Astrocyte of the spinal cord (primary cell): ENCODE measurements at regions not wholly inside any gene's neighbourhood (a gene's known extent, or its start where the extent isn't known, plus 50 kb on each side); places are given as distances from the start of the nearest gene placed in this dataset.

Experiments
- DNase-seq: peaks from one replicate; pipeline ENCODE4 v3.0.0; 2011; ENCODE audit warnings: low read depth, low spot score
- H3K4me3 ChIP-seq: 2 replicates; pipeline ENCODE4 v1.5.1; 2011; ENCODE audit warnings: low read depth, mild to moderate bottlenecking, low read length, moderate library complexity
- in situ Hi-C: cut with HindIII; loops from 2 replicates; pipeline ENCODE4 v1.10.0; 2017; ENCODE audit warnings: low sequenced_read_pairs
- TF ChIP-seq, protein P1 (sequence below): IDR thresholded peaks from 2 replicates; pipeline ENCODE4 v1.5.1; 2012; ENCODE audit warnings: low read depth, mild to moderate bottlenecking, low read length, inconsistent platforms

DNA sequence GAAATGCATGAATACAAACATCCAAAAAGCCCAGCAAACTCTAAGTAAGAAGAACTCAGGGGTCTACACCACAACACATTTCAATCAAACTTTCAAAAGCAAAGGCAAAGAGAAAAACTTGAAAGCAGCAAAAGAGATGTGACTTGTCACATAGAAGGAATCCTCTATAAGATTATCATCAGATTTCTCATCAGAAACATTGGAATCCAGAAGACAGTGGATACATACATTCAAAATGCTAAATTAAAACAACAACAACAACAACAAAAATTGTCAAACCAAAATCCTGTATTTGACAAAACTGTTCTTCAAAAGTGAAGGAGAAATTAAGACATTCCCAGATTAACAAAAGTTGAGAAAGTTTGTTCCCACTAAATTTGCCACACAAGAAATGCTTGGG lies 362.7 kb downstream of the ZNF608 start:
- in situ Hi-C loops: no loop called here
- TF ChIP-seq, protein P1, sequence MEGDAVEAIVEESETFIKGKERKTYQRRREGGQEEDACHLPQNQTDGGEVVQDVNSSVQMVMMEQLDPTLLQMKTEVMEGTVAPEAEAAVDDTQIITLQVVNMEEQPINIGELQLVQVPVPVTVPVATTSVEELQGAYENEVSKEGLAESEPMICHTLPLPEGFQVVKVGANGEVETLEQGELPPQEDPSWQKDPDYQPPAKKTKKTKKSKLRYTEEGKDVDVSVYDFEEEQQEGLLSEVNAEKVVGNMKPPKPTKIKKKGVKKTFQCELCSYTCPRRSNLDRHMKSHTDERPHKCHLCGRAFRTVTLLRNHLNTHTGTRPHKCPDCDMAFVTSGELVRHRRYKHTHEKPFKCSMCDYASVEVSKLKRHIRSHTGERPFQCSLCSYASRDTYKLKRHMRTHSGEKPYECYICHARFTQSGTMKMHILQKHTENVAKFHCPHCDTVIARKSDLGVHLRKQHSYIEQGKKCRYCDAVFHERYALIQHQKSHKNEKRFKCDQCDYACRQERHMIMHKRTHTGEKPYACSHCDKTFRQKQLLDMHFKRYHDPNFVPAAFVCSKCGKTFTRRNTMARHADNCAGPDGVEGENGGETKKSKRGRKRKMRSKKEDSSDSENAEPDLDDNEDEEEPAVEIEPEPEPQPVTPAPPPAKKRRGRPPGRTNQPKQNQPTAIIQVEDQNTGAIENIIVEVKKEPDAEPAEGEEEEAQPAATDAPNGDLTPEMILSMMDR: no peak
- no peak overlapping the region for H3K4me3 ChIP-seq
- DNase-seq: no peak

DNA sequence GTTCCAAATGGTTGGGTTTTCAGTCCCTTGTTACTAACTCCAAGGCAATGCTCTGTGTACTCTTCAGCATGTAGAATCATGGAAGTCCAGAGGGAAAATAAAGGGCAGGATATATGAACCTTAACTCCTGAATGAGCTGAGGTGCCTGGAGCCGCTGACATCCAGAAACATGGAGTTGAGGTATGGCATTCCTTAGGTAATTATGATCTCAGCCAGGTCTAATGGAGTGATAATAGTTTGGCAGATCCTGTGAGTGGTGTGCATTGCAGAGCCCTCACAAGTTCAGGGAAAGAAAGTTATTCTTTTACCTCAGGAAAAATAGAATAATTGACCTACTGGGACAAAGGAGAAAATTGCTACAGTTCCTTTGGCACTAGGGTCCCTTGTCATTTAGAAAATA lies 369.1 kb downstream of the ZNF608 start:
- no peak overlapping the region for H3K4me3 ChIP-seq
- TF ChIP-seq, protein P1: no peak
- in situ Hi-C loops: no loop called here
- no peak for DNase-seq

DNA sequence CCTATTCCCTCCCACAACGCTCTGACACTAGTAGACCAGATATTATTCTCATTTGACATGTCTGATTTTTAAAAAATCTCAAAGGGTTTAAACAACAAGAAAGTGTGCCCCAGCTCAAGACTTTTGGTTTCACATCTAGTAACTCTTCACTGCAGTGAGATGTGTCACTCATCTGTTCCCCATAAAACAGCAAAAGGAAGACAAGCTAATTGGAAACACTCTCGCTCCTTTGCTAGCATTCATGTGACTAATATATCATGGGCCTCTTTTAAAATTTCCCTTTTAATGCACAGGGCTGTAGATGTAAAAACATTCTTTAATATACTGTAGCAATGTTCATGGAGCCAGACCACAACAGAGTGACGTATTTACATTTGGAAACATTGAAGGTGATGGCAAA lies 372.6 kb downstream of the ZNF608 start:
- no peak for DNase-seq
- TF ChIP-seq, protein P1: no peak
- in situ Hi-C loops: no loop called here

DNA sequence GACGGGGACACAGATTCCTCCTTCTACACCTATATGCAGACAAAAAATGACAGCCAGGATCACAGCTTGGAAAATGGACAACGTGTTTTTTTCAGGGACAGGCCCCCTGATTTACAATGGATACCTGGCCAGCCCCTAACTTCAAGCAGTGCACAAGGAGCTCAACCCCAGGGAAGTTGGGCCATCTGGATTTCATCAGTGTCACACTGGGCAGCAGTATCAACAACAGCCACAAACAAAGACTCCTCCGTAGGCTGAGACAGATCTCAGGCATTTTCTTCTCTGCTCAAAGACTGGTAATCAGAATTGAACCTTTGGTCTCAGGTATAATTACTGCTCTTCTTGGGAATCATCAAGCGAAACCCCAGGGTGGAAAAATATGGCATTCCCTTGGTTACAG lies 374.0 kb downstream of the ZNF608 start:
- in situ Hi-C loops: no loop called here
- no peak overlapping the region for H3K4me3 ChIP-seq
- DNase-seq: no peak
- TF ChIP-seq, protein P1: no peak

More for the DNA sequence above, 372.6 kb downstream of the ZNF608 start:
- H3K4me3 ChIP-seq: no peak overlapping the region

DNA sequence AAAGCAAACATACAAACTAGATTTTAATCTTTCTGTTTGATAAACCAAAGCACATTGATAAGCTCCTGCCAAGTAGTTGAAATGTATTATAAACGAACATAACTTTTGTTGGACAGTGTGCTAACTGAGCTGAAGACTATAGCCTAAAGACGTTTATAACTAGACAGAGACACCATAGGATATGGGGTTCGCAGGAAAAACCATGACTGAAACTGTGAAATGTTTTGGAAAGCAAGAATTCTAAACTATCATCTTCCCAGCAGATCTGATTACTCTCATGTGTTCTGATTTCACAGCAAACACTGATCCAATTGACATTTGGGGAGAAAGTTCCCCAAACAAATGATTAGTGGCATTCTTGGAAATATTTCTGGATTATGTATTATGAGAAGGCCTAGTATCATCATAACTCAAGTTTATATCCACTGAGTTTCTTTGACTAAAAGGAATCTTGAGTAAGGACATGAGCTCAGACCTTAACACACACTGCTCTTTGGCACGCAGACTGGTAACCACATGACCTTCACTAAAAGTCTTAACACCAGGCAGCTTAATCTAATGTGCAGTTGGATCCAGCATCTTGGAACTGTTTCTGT lies 375.2 kb downstream of the ZNF608 start:
- in situ Hi-C loops: no loop called here
- TF ChIP-seq, protein P1: no peak
- H3K4me3 ChIP-seq: no peak overlapping the region
- no peak for DNase-seq

DNA sequence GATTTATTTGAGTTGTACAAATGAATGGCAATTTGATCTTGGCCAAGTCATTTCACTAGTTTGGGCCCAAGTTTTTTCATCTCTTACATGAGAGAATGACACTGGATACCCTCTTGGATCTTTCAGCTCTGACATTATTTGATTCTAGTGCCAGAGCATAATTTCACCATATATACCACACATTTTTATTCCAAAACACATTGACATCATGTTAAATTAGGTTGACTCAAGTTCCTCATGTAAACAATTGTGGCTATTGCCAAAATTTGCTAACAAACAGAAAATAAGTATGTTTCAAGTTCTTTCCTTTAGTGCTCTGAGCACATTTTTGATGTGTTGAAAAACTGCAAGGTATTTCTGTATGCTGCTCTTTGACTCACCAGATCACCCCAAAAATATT lies 375.8 kb downstream of the ZNF608 start:
- in situ Hi-C loops: no loop called here
- H3K4me3 ChIP-seq: no peak overlapping the region
- TF ChIP-seq, protein P1: no peak
- no peak for DNase-seq
